ENCODE measurements at regions not wholly inside any gene's neighbourhood (a gene's known extent, or its start where the extent isn't known, plus 50 kb on each side); places are given as distances from the start of the nearest gene placed in this dataset.

DNA sequence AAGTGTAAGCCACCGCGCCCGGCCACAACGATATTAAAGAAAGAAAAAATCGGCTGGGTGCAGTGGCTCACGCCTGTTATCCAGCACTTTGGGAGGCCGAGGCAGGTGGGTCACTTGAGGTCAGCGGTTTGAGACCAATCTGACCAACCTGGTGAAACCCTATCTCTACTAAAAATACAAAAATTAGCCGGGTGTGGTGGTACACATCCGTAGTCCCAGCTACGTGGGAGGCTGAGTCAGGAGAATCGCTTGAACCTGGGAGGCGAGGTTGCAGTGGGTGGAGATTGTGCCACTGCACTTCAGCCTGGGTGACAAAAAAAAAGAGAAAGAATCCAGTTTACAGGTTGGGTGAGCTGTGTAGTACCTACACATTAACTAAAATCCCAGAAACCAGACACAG is 99.9 kb upstream of the CACNA1A start:
- Histone ChIP-seq H3K27ac (ENCODE audit: low read depth in 2 of 2, low read length in 2 of 2) (no peak overlapping the region), H3K9ac (ENCODE audit: low read length in 3 of 3) (no peak overlapping the region), H3K4me1 (ENCODE audit: control insufficient read depth in 2 of 3, insufficient read depth in 2 of 3, low read depth in 1 of 3, low read length in 3 of 3) (no peaks in the 10 kb centered on the region), H3K27me3 (ENCODE audit: control insufficient read depth, insufficient read depth, low read length) (no peaks in the 10 kb centered on the region), H3K4me3 (ENCODE audit: low read length in 3 of 3) (no peak overlapping the region), H3K36me3 (ENCODE audit: control insufficient read depth in 2 of 3, insufficient read depth in 3 of 3, low read length in 3 of 3) (no peaks in the 10 kb centered on the region), H3K9me3 (ENCODE audit: control insufficient read depth in 2 of 3, insufficient read depth in 1 of 3, low read length in 3 of 3) (no peaks in the 10 kb centered on the region)
- DNase-seq (no peak), FAIRE-seq (no peak)
- TF ChIP-seq, protein P1, sequence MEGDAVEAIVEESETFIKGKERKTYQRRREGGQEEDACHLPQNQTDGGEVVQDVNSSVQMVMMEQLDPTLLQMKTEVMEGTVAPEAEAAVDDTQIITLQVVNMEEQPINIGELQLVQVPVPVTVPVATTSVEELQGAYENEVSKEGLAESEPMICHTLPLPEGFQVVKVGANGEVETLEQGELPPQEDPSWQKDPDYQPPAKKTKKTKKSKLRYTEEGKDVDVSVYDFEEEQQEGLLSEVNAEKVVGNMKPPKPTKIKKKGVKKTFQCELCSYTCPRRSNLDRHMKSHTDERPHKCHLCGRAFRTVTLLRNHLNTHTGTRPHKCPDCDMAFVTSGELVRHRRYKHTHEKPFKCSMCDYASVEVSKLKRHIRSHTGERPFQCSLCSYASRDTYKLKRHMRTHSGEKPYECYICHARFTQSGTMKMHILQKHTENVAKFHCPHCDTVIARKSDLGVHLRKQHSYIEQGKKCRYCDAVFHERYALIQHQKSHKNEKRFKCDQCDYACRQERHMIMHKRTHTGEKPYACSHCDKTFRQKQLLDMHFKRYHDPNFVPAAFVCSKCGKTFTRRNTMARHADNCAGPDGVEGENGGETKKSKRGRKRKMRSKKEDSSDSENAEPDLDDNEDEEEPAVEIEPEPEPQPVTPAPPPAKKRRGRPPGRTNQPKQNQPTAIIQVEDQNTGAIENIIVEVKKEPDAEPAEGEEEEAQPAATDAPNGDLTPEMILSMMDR (IDR thresholded peaks at IDR 0.05; ENCODE audit: borderline replicate concordance, extremely low read depth, insufficient read depth): no peak
- intact Hi-C loops (cut with DNase I): loop anchor here (10.0 kb wide), 2 partner anchors 109 to 259 kb away; no protein-coding TSS in a partner anchor

- no peak for DNase-seq
- no peak overlapping the region for H3K4me3 ChIP-seq (ENCODE audit: low read length in 3 of 3)
- no peak for FAIRE-seq
- H3K9me3 ChIP-seq (ENCODE audit: control insufficient read depth in 2 of 3, insufficient read depth in 1 of 3, low read length in 3 of 3): no peaks in the 10 kb centered on the region
- TF ChIP-seq, protein P1 (IDR thresholded peaks at IDR 0.05; ENCODE audit: borderline replicate concordance, extremely low read depth, insufficient read depth): no peak
- no peaks in the 10 kb centered on the region for H3K27me3 ChIP-seq (ENCODE audit: control insufficient read depth, insufficient read depth, low read length)
- H3K36me3 ChIP-seq (ENCODE audit: control insufficient read depth in 2 of 3, insufficient read depth in 3 of 3, low read length in 3 of 3): no peaks in the 10 kb centered on the region
- intact Hi-C loops (cut with DNase I): loop anchor here (10.0 kb wide), 2 partner anchors 110 to 260 kb away; no protein-coding TSS in a partner anchor
- H3K27ac ChIP-seq (ENCODE audit: low read depth in 2 of 2, low read length in 2 of 2): no peak overlapping the region
- H3K4me1 ChIP-seq (ENCODE audit: control insufficient read depth in 2 of 3, insufficient read depth in 2 of 3, low read depth in 1 of 3, low read length in 3 of 3): no peaks in the 10 kb centered on the region
- H3K9ac ChIP-seq (ENCODE audit: low read length in 3 of 3): no peak overlapping the region
Observed at GRCh38 chr19:13604902-13605586, 98.8 kb upstream of the CACNA1A start.

DNA sequence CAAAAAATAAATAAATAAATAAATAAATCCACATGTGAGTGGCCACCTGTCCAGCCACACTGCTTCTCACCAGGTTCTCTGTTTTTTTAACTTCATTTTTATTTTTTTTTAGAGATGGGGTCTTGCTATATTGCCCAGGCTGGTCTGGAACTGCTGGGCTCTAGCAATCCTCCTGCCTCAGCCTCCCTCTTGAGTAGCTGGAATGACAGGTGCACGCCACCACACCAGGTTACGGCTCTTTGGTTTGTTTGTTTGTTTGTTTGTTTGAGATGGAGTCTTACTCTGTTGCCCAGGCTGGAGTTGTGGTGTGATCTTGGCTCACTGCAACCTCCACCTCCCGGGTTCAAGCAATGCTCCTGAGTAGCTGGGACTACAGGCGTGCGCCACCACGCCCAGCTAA is 94.5 kb upstream of the CACNA1A start:
- no peak overlapping the region for H3K27ac ChIP-seq (ENCODE audit: low read depth in 2 of 2, low read length in 2 of 2)
- no peak for DNase-seq
- TF ChIP-seq, protein P1 (IDR thresholded peaks at IDR 0.05; ENCODE audit: borderline replicate concordance, extremely low read depth, insufficient read depth): no peak
- H3K9me3 ChIP-seq (ENCODE audit: control insufficient read depth in 2 of 3, insufficient read depth in 1 of 3, low read length in 3 of 3): no peaks in the 10 kb centered on the region
- intact Hi-C loops (cut with DNase I): loop anchor here (10.0 kb wide), 2 partner anchors 114 to 264 kb away; no protein-coding TSS in a partner anchor
- no peaks in the 10 kb centered on the region for H3K4me1 ChIP-seq (ENCODE audit: control insufficient read depth in 2 of 3, insufficient read depth in 2 of 3, low read depth in 1 of 3, low read length in 3 of 3)
- no peak overlapping the region for H3K9ac ChIP-seq (ENCODE audit: low read length in 3 of 3)
- H3K27me3 ChIP-seq (ENCODE audit: control insufficient read depth, insufficient read depth, low read length): no peaks in the 10 kb centered on the region
- no peaks in the 10 kb centered on the region for H3K36me3 ChIP-seq (ENCODE audit: control insufficient read depth in 2 of 3, insufficient read depth in 3 of 3, low read length in 3 of 3)
- H3K4me3 ChIP-seq (ENCODE audit: low read length in 3 of 3): no peak overlapping the region
- FAIRE-seq: no peak

Data from kidney (tissue), 13 donors.